GM21381 (cell line): ENCODE measurements at regions not wholly inside any gene's neighbourhood (a gene's known extent, or its start where the extent isn't known, plus 50 kb on each side); places are given as distances from the start of the nearest gene placed in this dataset.

ENCODE experiments used
- ATAC-seq: cut with Tn5 transposase; IDR thresholded peaks from one replicate; pipeline ENCODE4 v1.9.1; 2021; ENCODE audit warnings: mild to moderate bottlenecking, moderate library complexity; ENCODE audit not compliant: unreplicated experiment

DNA sequence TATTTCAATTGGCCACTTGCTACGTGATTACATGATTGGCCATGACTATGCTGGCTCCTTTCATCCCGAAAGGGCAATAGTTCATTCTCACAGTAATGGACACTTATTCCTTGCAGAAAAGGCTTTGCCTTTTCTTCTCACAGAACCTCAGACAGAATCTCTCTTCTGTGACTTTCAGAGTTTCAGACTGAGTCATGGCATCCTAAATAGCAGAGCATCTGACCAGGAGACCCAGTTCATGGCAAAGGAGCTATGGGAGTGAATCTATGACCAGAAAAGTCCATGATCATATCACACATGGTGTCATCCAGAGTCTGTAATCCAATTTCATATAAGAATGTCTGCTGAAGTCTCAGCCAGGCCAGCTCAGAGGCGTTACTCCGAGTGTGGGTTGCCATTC lies 263.3 kb upstream of the CLNK start:
- no peak for ATAC-seq

DNA sequence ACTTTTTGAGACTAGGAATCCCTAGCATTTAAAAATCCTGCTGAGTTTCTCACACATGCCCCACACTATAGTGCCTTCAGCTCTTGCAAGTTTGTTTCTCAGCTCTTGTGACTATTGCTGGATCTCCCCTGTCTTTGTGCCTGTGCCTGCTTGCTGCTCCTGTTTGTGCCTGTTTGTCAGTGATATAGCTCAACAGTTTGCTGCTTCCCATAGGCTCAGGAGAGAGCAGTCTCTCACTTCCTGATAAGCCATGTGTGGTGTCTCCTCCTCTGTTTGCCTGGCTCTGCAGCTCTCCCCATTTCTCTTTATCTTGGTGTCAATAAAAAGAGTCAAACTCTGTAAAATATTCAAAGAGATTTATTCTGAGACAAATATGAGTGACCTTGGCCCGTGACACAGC lies 259.8 kb upstream of the CLNK start:
- no peak for ATAC-seq

DNA sequence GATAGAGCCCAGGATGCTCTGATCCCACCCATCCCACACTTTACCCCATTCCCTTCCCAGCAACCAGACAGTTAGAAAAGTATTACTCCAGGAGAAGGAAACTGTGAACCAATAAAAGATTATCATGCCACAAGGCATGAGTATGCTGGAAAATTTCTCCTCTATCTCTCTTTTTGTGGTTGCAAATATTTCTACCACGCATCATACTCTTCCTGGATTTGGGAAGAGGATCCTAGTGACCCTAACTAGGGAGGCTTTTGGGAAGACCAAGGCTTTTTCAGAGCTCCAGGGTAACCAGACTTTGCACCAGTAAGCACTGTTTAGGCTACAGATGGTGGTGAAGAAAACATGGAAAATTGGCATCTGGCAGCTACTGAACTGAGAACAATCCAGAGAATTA lies 257.6 kb upstream of the CLNK start:
- ATAC-seq = no peak

DNA sequence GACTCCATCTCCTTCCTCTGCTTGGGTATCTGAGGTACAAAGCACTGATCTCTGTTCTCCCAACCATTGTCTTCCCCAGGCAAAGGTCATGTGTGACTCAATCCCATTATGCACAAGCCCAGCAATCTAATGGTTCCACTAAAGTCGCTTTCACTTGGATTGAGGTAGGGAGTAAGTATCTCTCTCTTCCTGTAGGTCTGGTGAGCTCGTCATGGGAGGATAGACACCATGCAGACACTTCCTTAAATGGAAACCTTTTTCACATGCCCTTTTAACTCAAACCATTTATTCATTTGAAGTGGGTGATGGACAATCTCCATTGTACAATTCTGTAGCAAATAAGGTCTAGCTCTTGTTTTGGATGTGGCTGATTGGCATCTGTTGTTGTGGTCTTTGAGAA lies 245.2 kb upstream of the CLNK start:
- no peak for ATAC-seq

DNA sequence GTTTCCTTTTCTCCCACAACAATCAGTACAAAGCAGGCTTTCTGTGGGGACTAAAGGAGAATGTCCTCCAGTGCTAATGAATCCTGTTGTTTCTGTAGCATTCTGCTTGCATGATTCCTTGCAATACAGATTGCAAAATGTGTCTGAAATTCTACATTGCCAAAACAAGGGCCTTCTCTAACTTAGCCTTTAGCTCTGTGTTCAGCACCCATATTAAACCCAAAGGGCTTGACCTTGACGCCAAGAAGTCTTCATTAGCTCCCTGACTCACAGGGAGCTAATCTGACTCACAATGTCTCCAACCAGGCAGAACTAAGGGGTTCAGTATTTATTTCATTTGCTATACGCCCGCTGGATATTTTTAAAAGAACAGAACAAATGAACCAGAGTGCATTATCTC lies 241.4 kb upstream of the CLNK start:
- ATAC-seq = no peak

DNA sequence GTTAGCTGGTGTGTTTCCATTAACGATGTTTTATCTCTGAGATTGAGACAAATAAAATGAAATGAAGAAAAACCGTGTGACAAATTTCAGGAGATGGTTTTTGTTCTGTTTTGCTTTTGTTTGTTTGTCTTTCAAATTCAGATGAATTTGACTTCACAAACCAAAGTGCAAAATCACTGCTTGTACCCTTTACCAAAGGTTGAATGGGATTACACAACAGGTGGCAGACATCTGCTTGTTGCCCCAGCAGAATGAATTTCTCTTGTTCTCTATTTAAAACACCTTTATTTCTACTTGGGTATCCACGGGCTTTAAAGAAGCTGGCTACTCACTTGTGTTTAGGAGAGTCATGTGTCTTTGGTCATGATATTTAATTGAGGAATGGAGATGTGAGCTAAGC lies 239.7 kb upstream of the CLNK start:
- no peak for ATAC-seq

DNA sequence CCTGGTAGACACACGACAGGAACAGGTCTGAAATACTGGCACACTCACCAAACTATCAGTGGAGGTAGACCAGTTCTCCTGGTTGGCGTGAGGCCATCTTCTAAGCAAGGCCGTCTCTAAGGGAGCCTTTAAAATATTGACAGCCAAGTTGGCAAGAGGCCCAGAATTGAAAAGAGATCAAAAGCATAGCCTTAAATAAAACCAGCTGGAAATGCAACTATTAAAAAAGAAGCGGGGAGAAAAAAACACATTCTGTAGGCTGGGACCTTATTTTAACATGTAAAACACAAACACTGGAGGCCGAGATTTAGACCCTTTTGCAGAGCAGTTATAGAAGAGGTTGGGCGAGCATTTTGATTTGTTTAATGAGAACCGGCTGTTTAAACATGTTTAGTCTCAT lies 233.0 kb upstream of the CLNK start:
- no peak for ATAC-seq

DNA sequence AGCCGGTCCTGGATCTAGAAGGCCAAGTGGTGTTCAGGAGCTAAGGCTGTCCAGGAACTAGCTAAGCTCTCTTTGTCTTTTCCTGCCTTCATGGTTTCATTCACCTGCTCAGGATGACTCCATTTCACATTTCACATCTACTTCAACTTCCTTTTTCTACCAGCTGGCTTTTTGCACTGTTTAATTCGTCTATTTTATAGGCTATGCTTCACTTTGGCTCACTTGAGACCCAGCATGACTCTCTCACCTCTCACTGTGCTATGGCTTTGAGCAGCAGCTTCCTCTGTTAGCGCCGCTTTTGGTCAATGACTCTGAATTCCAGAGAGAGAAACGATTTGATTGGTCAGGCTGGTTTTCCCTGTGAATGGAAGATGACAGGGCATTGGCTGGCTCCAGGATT lies 213.5 kb upstream of the CLNK start:
- no peak for ATAC-seq

DNA sequence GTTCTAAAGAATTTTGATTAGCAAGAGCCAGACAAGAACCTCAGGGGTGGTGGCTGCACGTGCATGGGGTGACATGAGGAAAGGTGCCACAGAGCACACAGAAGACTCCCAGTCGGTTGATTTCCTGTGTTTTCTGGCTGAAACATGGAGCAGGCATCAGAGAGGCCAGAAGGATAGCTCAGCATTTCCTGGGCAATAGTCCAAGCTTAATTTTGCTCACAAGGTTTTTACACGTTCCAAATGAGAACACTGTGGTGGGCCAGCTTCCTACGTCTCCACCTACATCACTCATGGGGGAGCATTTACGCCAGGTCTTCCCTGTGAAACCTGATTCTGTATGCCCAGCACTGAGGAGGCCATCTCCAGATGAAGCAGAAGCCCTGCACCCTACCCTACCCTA lies 212.5 kb upstream of the CLNK start:
- ATAC-seq = no peak

DNA sequence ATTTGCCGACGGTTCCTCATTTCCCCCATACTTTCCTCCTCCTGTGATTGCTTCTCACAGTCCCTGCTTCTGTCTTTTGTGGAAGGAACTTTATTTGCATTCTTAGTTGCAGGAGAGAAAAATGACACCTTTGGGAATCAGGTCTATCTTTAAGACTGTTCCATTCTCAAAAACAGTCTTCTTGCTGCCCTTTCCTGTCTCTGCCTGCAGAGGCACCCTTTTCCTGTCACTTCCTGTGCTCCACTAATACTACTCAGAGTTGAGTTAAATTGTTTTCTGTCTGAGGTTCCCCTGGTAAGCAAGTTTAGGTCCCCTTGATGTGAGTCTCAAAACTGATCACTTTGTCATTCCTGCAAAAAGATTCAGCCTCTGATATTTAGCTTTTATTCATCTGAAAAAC lies 208.8 kb upstream of the CLNK start:
- no peak for ATAC-seq

DNA sequence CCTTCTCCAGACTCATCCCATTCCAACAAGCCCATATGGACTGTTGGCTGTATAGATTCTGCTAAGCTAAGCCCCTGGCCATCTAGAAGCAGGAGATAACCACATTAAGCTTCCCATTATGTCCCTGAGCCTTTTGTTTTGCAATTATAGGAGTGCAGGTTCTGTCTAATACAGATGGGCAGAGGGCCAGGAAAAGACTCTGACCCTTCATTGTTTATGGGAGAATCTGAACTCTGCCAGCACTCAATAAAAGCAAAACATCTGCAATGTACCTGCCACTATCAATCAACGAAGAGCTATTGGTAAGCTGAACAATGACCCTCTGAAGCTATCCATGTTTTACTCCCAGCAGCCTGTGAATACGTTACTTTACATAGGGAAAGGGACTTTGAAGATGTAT lies 207.3 kb upstream of the CLNK start:
- no peak for ATAC-seq

DNA sequence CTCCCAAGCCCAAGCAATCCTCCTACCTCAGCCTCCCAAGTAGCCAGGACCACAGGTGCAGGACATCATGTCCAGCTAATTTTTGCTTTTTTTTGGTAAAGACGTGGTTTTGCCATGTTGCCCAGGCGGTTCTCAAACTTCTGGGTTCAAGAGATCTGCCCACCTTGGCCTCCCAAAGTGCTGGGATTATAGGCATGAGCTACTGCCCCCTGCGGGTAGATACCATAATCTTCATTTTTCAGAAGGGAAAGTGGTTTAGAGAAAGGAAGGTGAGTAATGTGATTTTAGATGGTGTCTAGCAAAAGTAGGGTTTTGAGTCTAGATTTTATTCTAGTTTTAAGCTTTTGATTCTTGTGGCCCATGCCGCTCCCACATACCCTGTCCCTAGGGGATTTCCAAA lies 205.3 kb upstream of the CLNK start:
- ATAC-seq = no peak

DNA sequence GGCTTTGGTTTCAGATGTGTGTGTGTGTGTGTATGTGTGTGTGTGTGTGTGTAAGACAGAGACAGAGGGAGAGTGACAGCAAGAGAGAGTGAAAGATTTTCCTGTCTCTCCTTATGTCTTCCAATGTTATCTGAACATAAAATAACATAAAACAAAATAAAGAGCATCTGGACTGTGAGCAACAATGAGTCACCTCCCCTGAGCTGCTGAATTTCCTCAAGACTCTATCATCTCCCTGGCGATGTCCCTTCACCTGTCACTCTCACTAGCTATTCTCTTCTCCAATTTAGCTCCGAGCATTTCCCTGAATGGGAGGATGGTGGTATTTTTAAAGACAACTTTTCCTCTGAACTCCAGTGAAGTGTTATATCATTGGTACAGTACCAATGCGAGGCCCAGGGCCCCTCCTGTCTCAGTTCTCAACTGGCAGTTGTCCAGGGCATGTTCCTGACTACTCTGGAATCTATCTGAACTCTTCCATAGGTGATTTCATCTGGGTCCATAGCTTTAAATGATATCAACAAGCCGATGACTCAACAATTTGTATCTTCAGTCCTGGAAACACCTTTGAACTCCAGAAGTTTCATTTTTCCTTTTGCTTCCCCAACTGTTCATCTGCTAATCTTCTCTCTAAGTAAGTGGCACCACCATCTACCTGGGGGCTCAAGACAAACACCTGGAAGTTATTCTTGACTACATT lies 195.0 kb upstream of the CLNK start:
- ATAC-seq = no peak

DNA sequence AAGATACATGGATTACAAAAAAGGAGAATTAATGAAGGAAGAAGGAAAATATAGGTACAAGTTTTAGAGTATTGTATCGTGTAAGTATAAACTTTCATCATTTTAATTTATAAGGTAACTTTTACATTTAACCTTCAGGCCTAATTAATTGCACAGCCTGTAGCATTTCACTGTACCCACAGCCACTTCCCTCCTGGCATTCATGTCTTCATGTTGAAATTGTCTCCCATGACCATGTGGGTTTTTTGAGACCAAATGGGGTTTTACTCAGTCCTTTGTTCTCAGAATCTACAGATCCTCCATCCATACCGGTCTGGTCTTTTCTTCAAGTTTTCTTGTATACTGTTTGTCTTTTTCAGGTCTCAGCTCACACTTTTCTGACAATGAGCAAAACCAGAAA lies 194.3 kb upstream of the CLNK start:
- ATAC-seq = no peak

DNA sequence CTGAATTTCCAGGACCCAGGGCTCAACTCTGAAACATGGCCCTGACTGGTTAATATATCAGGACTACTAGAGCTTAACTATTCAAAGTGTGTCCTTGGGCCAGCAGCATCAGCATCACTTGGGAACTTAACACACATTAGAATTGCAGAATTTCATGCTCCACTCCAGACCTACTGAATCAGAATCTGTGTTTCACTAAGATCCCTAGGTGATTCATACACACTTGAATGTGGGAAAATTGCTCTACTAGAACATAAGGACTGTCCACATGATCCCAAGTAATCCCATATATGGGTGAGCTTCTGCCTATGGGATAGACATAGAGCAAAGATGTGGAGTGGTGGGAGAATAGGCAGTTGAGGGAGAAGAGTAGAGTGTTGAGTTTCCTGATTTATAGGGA lies 192.5 kb upstream of the CLNK start:
- no peak for ATAC-seq

DNA sequence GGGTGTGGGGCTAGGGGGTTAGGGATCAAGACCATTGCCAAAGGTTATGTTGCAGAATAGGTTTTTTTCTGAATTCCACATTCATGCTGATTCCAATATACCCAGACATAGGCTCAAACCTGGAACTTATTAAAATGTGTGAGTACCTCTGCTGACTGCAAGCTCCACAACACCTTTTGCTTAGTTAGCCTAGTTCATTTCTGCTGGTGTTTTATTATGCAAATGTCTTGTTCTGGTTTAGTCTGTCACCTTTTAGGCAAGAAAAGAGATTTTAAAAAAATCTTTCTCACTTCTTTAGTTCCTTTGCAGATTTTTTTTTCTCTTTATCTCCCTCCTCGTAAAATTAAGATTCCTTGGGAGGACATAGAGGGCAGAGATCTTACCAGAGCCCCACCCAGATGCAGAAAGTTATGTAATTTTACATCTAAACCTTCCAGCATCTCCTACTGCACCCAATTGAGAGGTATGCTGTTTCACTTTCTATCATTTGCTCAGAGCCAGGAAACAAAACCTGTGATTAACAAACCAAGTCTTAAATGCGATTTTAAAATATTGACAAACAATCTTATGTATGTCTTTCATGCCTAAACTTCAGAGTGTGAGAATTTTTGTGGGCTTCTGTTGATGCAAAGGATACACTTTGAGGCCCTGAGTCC lies 190.7 kb upstream of the CLNK start:
- no peak for ATAC-seq

DNA sequence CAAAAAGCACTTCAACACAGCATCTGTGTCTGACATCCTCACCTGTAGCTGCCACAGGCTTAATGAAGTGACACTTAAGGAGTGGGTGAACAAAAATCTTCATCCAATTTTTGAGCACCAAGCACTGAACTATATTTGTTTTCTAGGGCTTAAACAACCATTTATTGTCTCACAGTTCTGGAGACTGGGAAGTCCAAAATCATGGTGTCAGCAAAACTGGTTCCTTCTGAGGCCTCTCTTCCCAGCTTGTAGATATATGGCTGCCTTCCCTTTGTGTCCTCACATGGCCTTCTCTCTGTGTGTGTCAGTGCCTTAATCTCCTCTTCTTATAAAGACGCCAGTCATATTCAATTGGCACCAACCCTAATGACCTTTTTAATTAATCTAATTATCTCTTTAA lies 189.2 kb upstream of the CLNK start:
- no peak for ATAC-seq

DNA sequence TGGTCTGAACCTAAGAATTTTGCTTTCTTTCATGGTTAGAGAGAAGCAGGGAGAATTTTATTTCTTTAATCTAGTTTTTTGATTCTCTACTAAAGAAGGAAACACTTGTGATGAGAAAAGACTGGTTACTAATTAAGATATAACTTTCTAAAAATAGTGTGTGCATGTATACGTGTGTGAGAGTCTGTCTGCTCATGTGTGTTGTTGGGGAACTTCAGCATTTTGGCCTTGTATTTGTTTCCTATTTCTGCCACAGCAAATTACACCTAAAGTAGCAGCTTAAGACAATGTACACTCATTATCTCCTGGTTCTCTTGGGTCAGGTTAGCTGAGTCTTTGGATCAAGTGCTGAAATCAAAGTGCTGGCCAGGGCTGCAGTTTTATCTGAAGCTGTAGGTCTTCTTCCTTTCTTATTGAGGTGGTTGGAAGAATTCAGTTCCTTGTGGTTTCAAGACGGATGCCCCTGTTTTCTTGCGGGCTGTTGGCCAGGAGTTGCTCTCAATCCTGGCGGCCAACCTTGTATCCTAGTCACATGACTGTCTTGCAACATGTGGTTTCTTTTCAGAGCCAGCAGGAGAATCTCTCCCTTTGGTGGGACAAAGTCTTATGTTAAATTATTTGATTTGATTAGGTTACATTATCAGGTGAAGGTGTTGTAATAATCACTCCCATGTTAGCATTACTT lies 188.4 kb upstream of the CLNK start:
- ATAC-seq = no peak

DNA sequence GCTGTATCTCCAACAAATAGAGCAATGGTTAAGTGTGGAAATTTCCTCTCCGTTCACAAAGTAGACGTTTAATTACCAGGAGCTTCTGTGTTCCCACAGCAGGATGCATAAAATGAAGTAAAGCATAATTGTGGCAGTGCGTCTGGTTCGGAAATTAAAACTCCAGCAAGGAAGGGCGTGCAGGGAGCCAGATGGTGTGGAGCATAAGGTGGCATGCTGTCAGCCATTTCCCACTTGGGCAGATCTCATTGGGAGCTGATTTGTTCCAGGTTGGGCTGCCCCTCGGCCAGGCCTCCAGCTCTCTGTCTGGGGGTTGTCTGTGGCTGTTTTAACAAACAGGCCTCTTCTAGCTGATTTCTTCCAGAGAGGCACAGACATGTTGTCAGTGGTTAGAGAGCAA lies 182.1 kb upstream of the CLNK start:
- ATAC-seq = no peak

DNA sequence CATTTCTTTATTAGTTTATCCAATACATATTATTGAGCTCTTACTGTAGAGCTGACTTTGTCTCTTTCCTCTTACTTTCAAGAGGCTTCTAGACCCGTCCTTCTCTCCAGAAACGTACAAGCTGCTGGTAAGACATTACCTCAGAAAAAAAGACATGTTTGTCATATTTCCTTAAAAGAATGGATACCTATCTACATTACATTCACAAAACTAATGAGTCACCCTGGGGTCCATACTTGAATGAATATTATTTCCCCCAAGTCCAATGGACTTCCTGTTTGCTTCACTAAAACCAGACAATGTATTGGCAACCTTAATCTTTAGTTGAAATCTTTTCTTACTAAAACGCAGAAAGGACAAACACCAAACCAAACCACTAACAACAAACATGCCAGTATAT lies 176.5 kb upstream of the CLNK start:
- ATAC-seq = no peak

DNA sequence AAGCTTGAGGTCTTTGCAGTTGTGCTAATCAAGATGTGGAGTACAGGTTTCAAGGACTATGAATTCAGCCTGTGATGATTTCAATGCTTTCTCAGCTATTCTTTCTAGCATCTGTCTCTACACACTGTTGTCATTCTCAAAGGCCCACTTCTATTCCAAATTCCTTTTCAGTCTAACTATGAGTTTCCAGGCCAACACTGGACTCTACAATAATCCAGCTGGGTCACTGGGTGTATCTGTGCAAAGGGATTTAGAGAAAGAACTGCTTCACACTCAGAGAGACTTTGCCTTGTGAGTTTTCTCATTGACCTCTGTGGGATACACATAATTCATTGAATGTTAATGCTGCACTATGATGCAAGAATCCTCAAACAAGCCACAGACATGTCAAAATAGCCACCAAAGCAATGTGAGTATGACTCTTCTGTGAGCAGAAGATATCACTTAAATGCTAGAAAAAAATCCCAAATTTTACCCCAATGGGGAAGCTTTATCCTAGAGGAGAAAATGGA lies 171.8 kb upstream of the CLNK start:
- no peak for ATAC-seq

DNA sequence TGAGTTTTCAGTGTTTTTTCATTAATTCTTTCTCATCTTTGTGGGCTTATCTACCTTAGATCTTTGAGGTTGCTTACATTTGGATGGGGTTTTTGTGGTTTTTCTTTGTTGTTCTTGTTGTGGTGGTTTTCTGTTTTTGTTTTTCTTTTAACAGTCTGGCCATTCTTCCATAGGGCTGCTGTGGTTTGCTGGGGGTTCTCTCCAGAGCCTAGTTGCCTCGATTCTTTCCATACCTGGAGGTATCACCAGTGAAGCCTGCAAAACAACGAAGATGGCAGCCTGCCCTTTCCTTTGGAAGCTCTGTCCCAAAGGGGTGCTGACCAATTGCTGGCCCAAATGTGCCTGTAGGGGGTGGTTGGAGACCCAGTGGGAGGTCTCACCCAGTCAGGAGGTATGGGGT lies 168.6 kb upstream of the CLNK start:
- ATAC-seq = no peak
